Loucy (cell line): ENCODE measurements at regions not wholly inside any gene's neighbourhood (a gene's known extent, or its start where the extent isn't known, plus 50 kb on each side); places are given as distances from the start of the nearest gene placed in this dataset.

Experiments used
- H2AFZ ChIP-seq: fragments of 200-600 bp; sonication (generic); 2 replicates; pipeline ENCODE4 v1.6.0; 2016; ENCODE audit warnings: antibody characterized with exemption, mild to moderate bottlenecking, low read length, moderate library complexity
- H3F3A ChIP-seq: fragments of 200-600 bp; 2 replicates; pipeline ENCODE4 v1.6.0; 2016; ENCODE audit warnings: antibody characterized with exemption, low read depth, mild to moderate bottlenecking
- H3K27me3 ChIP-seq: fragments of 200-600 bp; sonication (generic); 2 replicates; pipeline ENCODE4 v1.6.1; 2014; ENCODE audit warnings: low read length, mild to moderate bottlenecking; ENCODE audit not compliant: insufficient read depth, poor library complexity, severe bottlenecking
- H3K36me3 ChIP-seq: fragments of 200-600 bp; sonication (generic); 2 replicates; pipeline ENCODE4 v1.6.1; 2016; ENCODE audit warnings: low read length; ENCODE audit not compliant: insufficient read depth
- H3K4me1 ChIP-seq: fragments of 200-600 bp; sonication (generic); 2 replicates; pipeline ENCODE4 v1.5.1; 2014; ENCODE audit warnings: low read length, mild to moderate bottlenecking; ENCODE audit not compliant: insufficient read depth, poor library complexity, severe bottlenecking
- H3K4me2 ChIP-seq: fragments of 200-600 bp; sonication (generic); 2 replicates; pipeline ENCODE4 v1.6.0; 2014; ENCODE audit warnings: antibody characterized with exemption, low read length, low read depth, mild to moderate bottlenecking; ENCODE audit not compliant: poor library complexity, severe bottlenecking
- H3K4me3 ChIP-seq: fragments of 200-600 bp; sonication (generic); 2 replicates; pipeline ENCODE4 v1.5.1; 2014; ENCODE audit warnings: low read length, mild to moderate bottlenecking, mixed read lengths; ENCODE audit not compliant: poor library complexity, severe bottlenecking
- H3K79me2 ChIP-seq: fragments of 200-600 bp; sonication (generic); 2 replicates; pipeline ENCODE4 v1.6.1; 2014; ENCODE audit warnings: low read length; ENCODE audit not compliant: insufficient read depth
- H3K9ac ChIP-seq: fragments of 200-600 bp; sonication (generic); 2 replicates; pipeline ENCODE4 v1.6.0; 2014; ENCODE audit warnings: mild to moderate bottlenecking, low read depth, low read length, moderate library complexity; ENCODE audit not compliant: poor library complexity, severe bottlenecking
- H3K9me2 ChIP-seq: fragments of 200-600 bp; sonication (generic); replicated peaks from 2 replicates; pipeline ENCODE4 v1.6.1; 2016; ENCODE audit warnings: low read depth, low read length, mixed read lengths
- H3K9me3 ChIP-seq: fragments of 200-600 bp; sonication (generic); 2 replicates; pipeline ENCODE4 v1.6.1; 2014; ENCODE audit warnings: mild to moderate bottlenecking, antibody characterized with exemption, low read length, low read depth; ENCODE audit not compliant: insufficient read depth
- H4K20me1 ChIP-seq: fragments of 200-600 bp; sonication (generic); 2 replicates; pipeline ENCODE4 v1.6.0; 2014; ENCODE audit warnings: antibody characterized with exemption, low read length, mild to moderate bottlenecking; ENCODE audit not compliant: insufficient read depth, poor library complexity, severe bottlenecking
- CTCF ChIP-seq: fragments of 200-600 bp; sonication (generic); conservative IDR thresholded peaks from 2 replicates; pipeline ENCODE4 v1.5.1; 2014; ENCODE audit warnings: mild to moderate bottlenecking, antibody characterized with exemption, low read length
- EZH2phosphoT487 ChIP-seq: fragments of 200-600 bp; IDR thresholded peaks from 2 replicates; pipeline ENCODE4 v1.6.1; 2018; ENCODE audit warnings: antibody characterized with exemption, mild to moderate bottlenecking, moderate library complexity, borderline replicate concordance

GRCh38 chr5:58066076-58066475 is 393.8 kb downstream of the PLK2 start:
- TF ChIP-seq EZH2phosphoT487 (no peak), CTCF (no peak)
- H3K4me2 ChIP-seq, result peak overlapping the region; percentile 62
- H3K4me3 ChIP-seq, result no peak overlapping the region
- no peaks in the 10 kb centered on the region for H3F3A ChIP-seq
- H3K79me2 ChIP-seq, result no peaks in the 10 kb centered on the region
- no peaks in the 10 kb centered on the region for H4K20me1 ChIP-seq
- no peaks in the 10 kb centered on the region for H3K9me3 ChIP-seq
- H2AFZ ChIP-seq, result no peak overlapping the region
- H3K27me3 ChIP-seq, result no peaks in the 10 kb centered on the region
- H3K9me2 ChIP-seq, result no peaks in the 10 kb centered on the region
- H3K9ac ChIP-seq, result no peak overlapping the region
- peaks cover 19% of the 10 kb centered on the region for H3K4me1 ChIP-seq
- no peaks in the 10 kb centered on the region for H3K36me3 ChIP-seq

GRCh38 chr5:58064801-58065200 is 395.1 kb downstream of the PLK2 start:
- Histone ChIP-seq H3K9ac (no peak overlapping the region), H3K36me3 (no peaks in the 10 kb centered on the region), H4K20me1 (no peaks in the 10 kb centered on the region), H3K9me2 (no peaks in the 10 kb centered on the region), H3K27me3 (no peaks in the 10 kb centered on the region), H2AFZ (no peak overlapping the region), H3K9me3 (no peaks in the 10 kb centered on the region), H3K4me3 (no peak overlapping the region), H3K4me2 (no peak overlapping the region), H3F3A (no peaks in the 10 kb centered on the region), H3K4me1 (peaks cover 19% of the 10 kb centered on the region), H3K79me2 (no peaks in the 10 kb centered on the region)
- no peak for TF ChIP-seq EZH2phosphoT487
- TF ChIP-seq CTCF, result no peak

- no peaks in the 10 kb centered on the region for H4K20me1 ChIP-seq
- no peak overlapping the region for H3K9ac ChIP-seq
- no peak overlapping the region for H3K4me3 ChIP-seq
- H3K27me3 ChIP-seq, result no peaks in the 10 kb centered on the region
- H3K4me1 ChIP-seq, result peaks cover 8% of the 10 kb centered on the region
- no peaks in the 10 kb centered on the region for H3K9me2 ChIP-seq
- TF ChIP-seq EZH2phosphoT487 (no peak), CTCF (no peak)
- no peak overlapping the region for H2AFZ ChIP-seq
- H3K9me3 ChIP-seq, result peaks cover 3% of the 10 kb centered on the region; the same call in 1 of the 2 replicates
- no peaks in the 10 kb centered on the region for H3F3A ChIP-seq
- no peaks in the 10 kb centered on the region for H3K36me3 ChIP-seq
- H3K79me2 ChIP-seq, result no peaks in the 10 kb centered on the region
- H3K4me2 ChIP-seq, result no peak overlapping the region
These were observed 398.9 kb downstream of the PLK2 start for GRCh38 chr5:58060996-58061395.
